ENCODE measurements at regions not wholly inside any gene's neighbourhood (a gene's known extent, or its start where the extent isn't known, plus 50 kb on each side); places are given as distances from the start of the nearest gene placed in this dataset.

- no peaks in the 10 kb centered on the region for H3K79me1 ChIP-seq (replicated peaks; ENCODE audit: low read length, poor library complexity, severe bottlenecking)
- no peaks in the 10 kb centered on the region for H3K36me3 ChIP-seq (ENCODE audit: control insufficient read depth in 1 of 2, insufficient read depth in 2 of 2, low read depth in 1 of 2, low read length in 2 of 2)
- H3K14ac ChIP-seq (ENCODE audit: low read length in 2 of 2) = no peak overlapping the region
- no peak overlapping the region for H3K18ac ChIP-seq (ENCODE audit: low read depth in 1 of 2, low read length in 2 of 2)
- H3K27ac ChIP-seq (ENCODE audit: low read length, poor library complexity, severe bottlenecking) = no peak overlapping the region
- H2AK5ac ChIP-seq (ENCODE audit: low read length, severe bottlenecking) = no peak overlapping the region
- DNase-seq = no peak
- peak overlapping the region; percentile 87 for H3K9ac ChIP-seq (ENCODE audit: low read length)
- no peaks in the 10 kb centered on the region for H3K4me1 ChIP-seq (ENCODE audit: control insufficient read depth, insufficient read depth, low read depth, low read length)
- H4K91ac ChIP-seq (ENCODE audit: low read length) = no peak overlapping the region
- no peak overlapping the region for H2BK120ac ChIP-seq (ENCODE audit: low read depth, low read length)
- H3K9me3 ChIP-seq (ENCODE audit: control insufficient read depth, low read length) = no peaks in the 10 kb centered on the region
- no peaks in the 10 kb centered on the region for H3K27me3 ChIP-seq (ENCODE audit: control insufficient read depth in 1 of 2, insufficient read depth in 1 of 2, low read length in 2 of 2)
- 97% methylated on average over 4 of the region's 5 CpGs for WGBS
- no peak overlapping the region for H2BK15ac ChIP-seq (ENCODE audit: low read depth, poor library complexity, severe bottlenecking)
- H2BK5ac ChIP-seq (ENCODE audit: low read depth, low read length, poor library complexity, severe bottlenecking) = no peak overlapping the region
- no peak overlapping the region for H2BK12ac ChIP-seq (ENCODE audit: low read length in 2 of 2)
- no peak overlapping the region for H2AFZ ChIP-seq (ENCODE audit: low read depth, low read length)
- H3K4ac ChIP-seq (ENCODE audit: low read depth in 1 of 2, low read length in 2 of 2) = no peak overlapping the region
- H3K4me3 ChIP-seq (ENCODE audit: insufficient read depth in 1 of 2, low read depth in 1 of 2, low read length in 2 of 2) = peak overlapping the region in 1 of 2 experiments; percentile 78
- H3K4me2 ChIP-seq (ENCODE audit: low read length, poor library complexity, severe bottlenecking) = no peak overlapping the region
- H3K23ac ChIP-seq (ENCODE audit: low read length in 2 of 2) = no peak overlapping the region
- no peak overlapping the region for H4K8ac ChIP-seq (ENCODE audit: low read length)
Observed at GRCh38 chr5:23012842-23013241, 159.7 kb upstream of the CDH12 start.

- Histone ChIP-seq H2AK5ac (ENCODE audit: low read length, severe bottlenecking) (no peak overlapping the region), H2BK5ac (ENCODE audit: low read depth, low read length, poor library complexity, severe bottlenecking) (no peak overlapping the region), H3K27ac (ENCODE audit: low read length, poor library complexity, severe bottlenecking) (no peak overlapping the region), H3K4me3 (ENCODE audit: insufficient read depth in 1 of 2, low read depth in 1 of 2, low read length in 2 of 2) (no peak overlapping the region), H3K4me2 (ENCODE audit: low read length, poor library complexity, severe bottlenecking) (no peak overlapping the region), H2AFZ (ENCODE audit: low read depth, low read length) (no peak overlapping the region), H3K14ac (ENCODE audit: low read length in 2 of 2) (no peak overlapping the region), H3K9me3 (ENCODE audit: control insufficient read depth, low read length) (no peaks in the 10 kb centered on the region), H3K27me3 (ENCODE audit: control insufficient read depth in 1 of 2, insufficient read depth in 1 of 2, low read length in 2 of 2) (no peaks in the 10 kb centered on the region), H3K79me1 (replicated peaks; ENCODE audit: low read length, poor library complexity, severe bottlenecking) (no peaks in the 10 kb centered on the region), H3K9ac (ENCODE audit: low read length) (no peak overlapping the region), H3K23ac (ENCODE audit: low read length in 2 of 2) (no peak overlapping the region), H3K4me1 (ENCODE audit: control insufficient read depth, insufficient read depth, low read depth, low read length) (no peaks in the 10 kb centered on the region), H3K18ac (ENCODE audit: low read depth in 1 of 2, low read length in 2 of 2) (no peak overlapping the region), H4K8ac (ENCODE audit: low read length) (no peak overlapping the region), H3K36me3 (ENCODE audit: control insufficient read depth in 1 of 2, insufficient read depth in 2 of 2, low read depth in 1 of 2, low read length in 2 of 2) (no peaks in the 10 kb centered on the region), H4K91ac (ENCODE audit: low read length) (no peak overlapping the region), H2BK120ac (ENCODE audit: low read depth, low read length) (no peak overlapping the region), H2BK12ac (ENCODE audit: low read length in 2 of 2) (no peak overlapping the region), H3K4ac (ENCODE audit: low read depth in 1 of 2, low read length in 2 of 2) (no peak overlapping the region), H2BK15ac (ENCODE audit: low read depth, poor library complexity, severe bottlenecking) (no peak overlapping the region)
- no peak for DNase-seq
- WGBS = no CpG with 5 or more reads among the region's 1 CpG
Observed at GRCh38 chr5:23007762-23008161, 154.6 kb upstream of the CDH12 start.

GRCh38 chr5:23007236-23007635 lies 154.1 kb upstream of the CDH12 start:
- Histone ChIP-seq H3K27me3 (ENCODE audit: control insufficient read depth in 1 of 2, insufficient read depth in 1 of 2, low read length in 2 of 2) (no peaks in the 10 kb centered on the region), H3K4me2 (ENCODE audit: low read length, poor library complexity, severe bottlenecking) (no peak overlapping the region), H3K9ac (ENCODE audit: low read length) (no peak overlapping the region), H3K27ac (ENCODE audit: low read length, poor library complexity, severe bottlenecking) (no peak overlapping the region), H2BK12ac (ENCODE audit: low read length in 2 of 2) (no peak overlapping the region), H3K4ac (ENCODE audit: low read depth in 1 of 2, low read length in 2 of 2) (no peak overlapping the region), H3K4me3 (ENCODE audit: insufficient read depth in 1 of 2, low read depth in 1 of 2, low read length in 2 of 2) (no peak overlapping the region), H4K91ac (ENCODE audit: low read length) (no peak overlapping the region), H3K79me1 (replicated peaks; ENCODE audit: low read length, poor library complexity, severe bottlenecking) (no peaks in the 10 kb centered on the region), H3K9me3 (ENCODE audit: control insufficient read depth, low read length) (no peaks in the 10 kb centered on the region), H2BK15ac (ENCODE audit: low read depth, poor library complexity, severe bottlenecking) (no peak overlapping the region), H2AK5ac (ENCODE audit: low read length, severe bottlenecking) (no peak overlapping the region), H3K4me1 (ENCODE audit: control insufficient read depth, insufficient read depth, low read depth, low read length) (no peaks in the 10 kb centered on the region), H2BK5ac (ENCODE audit: low read depth, low read length, poor library complexity, severe bottlenecking) (no peak overlapping the region), H2BK120ac (ENCODE audit: low read depth, low read length) (no peak overlapping the region), H4K8ac (ENCODE audit: low read length) (no peak overlapping the region), H3K36me3 (ENCODE audit: control insufficient read depth in 1 of 2, insufficient read depth in 2 of 2, low read depth in 1 of 2, low read length in 2 of 2) (no peaks in the 10 kb centered on the region), H3K18ac (ENCODE audit: low read depth in 1 of 2, low read length in 2 of 2) (no peak overlapping the region), H3K14ac (ENCODE audit: low read length in 2 of 2) (no peak overlapping the region), H3K23ac (ENCODE audit: low read length in 2 of 2) (no peak overlapping the region), H2AFZ (ENCODE audit: low read depth, low read length) (no peak overlapping the region)
- 92% methylated on average over 1 of the region's 1 CpG for WGBS
- DNase-seq = peak; percentile 14

DNA sequence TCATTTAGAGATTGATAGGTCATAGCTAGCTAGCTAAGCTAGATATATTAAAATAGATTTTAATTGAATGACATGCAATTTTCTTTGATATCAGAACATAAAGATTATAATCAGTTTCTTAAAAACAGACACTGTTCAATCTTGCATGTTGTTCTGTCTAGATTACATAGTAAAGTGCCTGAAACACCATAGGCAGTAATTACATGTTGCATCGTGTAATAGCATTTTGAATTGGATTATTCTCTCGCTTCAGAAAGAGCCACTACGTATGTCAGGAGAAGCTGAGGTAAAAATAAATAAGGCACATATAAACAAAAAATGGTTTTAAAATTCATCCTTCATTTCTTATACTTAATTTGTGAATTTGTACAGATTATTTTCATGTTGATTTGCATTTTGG lies 148.0 kb upstream of the CDH12 start:
- H3K4me1 ChIP-seq (ENCODE audit: control insufficient read depth, insufficient read depth, low read depth, low read length) = no peaks in the 10 kb centered on the region
- no peak overlapping the region for H3K4ac ChIP-seq (ENCODE audit: low read depth in 1 of 2, low read length in 2 of 2)
- no peaks in the 10 kb centered on the region for H3K79me1 ChIP-seq (replicated peaks; ENCODE audit: low read length, poor library complexity, severe bottlenecking)
- H2BK12ac ChIP-seq (ENCODE audit: low read length in 2 of 2) = no peak overlapping the region
- H3K27ac ChIP-seq (ENCODE audit: low read length, poor library complexity, severe bottlenecking) = no peak overlapping the region
- no peak overlapping the region for H2BK120ac ChIP-seq (ENCODE audit: low read depth, low read length)
- no peak overlapping the region for H3K9ac ChIP-seq (ENCODE audit: low read length)
- no peak overlapping the region for H3K4me3 ChIP-seq (ENCODE audit: insufficient read depth in 1 of 2, low read depth in 1 of 2, low read length in 2 of 2)
- no peak overlapping the region for H3K18ac ChIP-seq (ENCODE audit: low read depth in 1 of 2, low read length in 2 of 2)
- H3K36me3 ChIP-seq (ENCODE audit: control insufficient read depth in 1 of 2, insufficient read depth in 2 of 2, low read depth in 1 of 2, low read length in 2 of 2) = no peaks in the 10 kb centered on the region
- H2BK15ac ChIP-seq (ENCODE audit: low read depth, poor library complexity, severe bottlenecking) = no peak overlapping the region
- no peak overlapping the region for H2BK5ac ChIP-seq (ENCODE audit: low read depth, low read length, poor library complexity, severe bottlenecking)
- no peak overlapping the region for H4K91ac ChIP-seq (ENCODE audit: low read length)
- H3K27me3 ChIP-seq (ENCODE audit: control insufficient read depth in 1 of 2, insufficient read depth in 1 of 2, low read length in 2 of 2) = no peaks in the 10 kb centered on the region
- no peaks in the 10 kb centered on the region for H3K9me3 ChIP-seq (ENCODE audit: control insufficient read depth, low read length)
- no peak overlapping the region for H3K14ac ChIP-seq (ENCODE audit: low read length in 2 of 2)
- WGBS = 100% methylated on average over 1 of the region's 3 CpGs
- no peak overlapping the region for H4K8ac ChIP-seq (ENCODE audit: low read length)
- no peak overlapping the region for H2AFZ ChIP-seq (ENCODE audit: low read depth, low read length)
- no peak overlapping the region for H2AK5ac ChIP-seq (ENCODE audit: low read length, severe bottlenecking)
- no peak overlapping the region for H3K4me2 ChIP-seq (ENCODE audit: low read length, poor library complexity, severe bottlenecking)
- DNase-seq = no peak
- H3K23ac ChIP-seq (ENCODE audit: low read length in 2 of 2) = no peak overlapping the region

Measured in mesenchymal stem cell (in vitro differentiated cells and primary cell).